ENCODE measurements at regions not wholly inside any gene's neighbourhood (a gene's known extent, or its start where the extent isn't known, plus 50 kb on each side); places are given as distances from the start of the nearest gene placed in this dataset.

DNA sequence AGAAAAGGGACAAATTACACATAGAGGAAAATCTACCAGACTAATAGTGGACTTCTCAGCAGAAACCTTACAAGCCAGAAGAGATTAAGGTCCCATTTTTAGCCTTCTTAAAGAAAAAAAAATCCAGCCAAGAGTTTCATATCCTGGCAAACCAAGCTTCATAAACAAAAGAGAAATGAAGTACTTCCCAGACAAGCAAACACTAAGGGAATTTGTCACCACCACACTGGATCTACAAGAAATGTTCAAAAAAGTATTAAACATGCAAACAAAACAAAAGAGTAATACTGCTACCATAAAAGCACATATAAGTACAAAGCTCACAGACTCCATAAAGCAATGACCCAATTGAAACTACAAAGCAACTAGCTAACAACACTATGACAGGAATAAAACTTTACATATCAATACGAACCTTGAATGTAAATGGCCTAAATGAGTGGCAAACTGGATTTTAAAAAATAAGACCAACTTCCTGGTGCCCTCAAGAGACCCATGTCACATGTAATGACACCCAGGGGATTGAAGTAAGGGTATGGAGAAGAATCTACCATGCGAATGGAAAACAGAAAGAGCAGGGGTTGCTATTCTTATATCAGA, 260.7 kb upstream of the PPP2R2D start:
- Histone ChIP-seq H3K27me3 (ENCODE audit: insufficient read depth in 3 of 3, low read length in 2 of 3) (peaks cover 0 to 2% (median 0%) of the 10 kb centered on the region in 3 donors), H3K27ac (no peak overlapping the region), H3K9me3 (no peaks in the 10 kb centered on the region), H3K36me3 (ENCODE audit: insufficient read depth in 1 of 2, low read depth in 1 of 2) (no peaks in the 10 kb centered on the region), H3K4me1 (no peaks in the 10 kb centered on the region), H3K4me3 (no peak overlapping the region)
- DNase-seq = no peak
- intact Hi-C loops (cut with DNase I) = no loop called here
- 42 to 96% (median 90%) methylated on average over 2 of the region's 2 CpGs for WGBS, 3 donors
- ATAC-seq = no peak
- no peak for TF ChIP-seq CTCF (IDR thresholded peaks at IDR 0.05)

GRCh38 chr10:131641231-131641630, 259.6 kb upstream of the PPP2R2D start:
- H3K4me3 ChIP-seq = no peak overlapping the region
- TF ChIP-seq CTCF (IDR thresholded peaks at IDR 0.05) = no peak
- no peaks in the 10 kb centered on the region for H3K36me3 ChIP-seq (ENCODE audit: insufficient read depth in 1 of 2, low read depth in 1 of 2)
- no peak overlapping the region for H3K27ac ChIP-seq
- ATAC-seq (no peak), DNase-seq (no peak)
- no peaks in the 10 kb centered on the region for H3K4me1 ChIP-seq
- no peaks in the 10 kb centered on the region for H3K9me3 ChIP-seq
- intact Hi-C loops (cut with DNase I) = no loop called here
- WGBS, 3 donors = 69 to 71% (median 70%) methylated on average over 4 of the region's 4 CpGs
- peaks cover 0 to 5% (median 4%) of the 10 kb centered on the region in 3 donors for H3K27me3 ChIP-seq (ENCODE audit: insufficient read depth in 3 of 3, low read length in 2 of 3)

GRCh38 chr10:131641898-131642297, 258.9 kb upstream of the PPP2R2D start:
- no peaks in the 10 kb centered on the region for H3K9me3 ChIP-seq
- no peaks in the 10 kb centered on the region for H3K4me1 ChIP-seq
- DNase-seq (no peak), ATAC-seq (no peak)
- no peaks in the 10 kb centered on the region for H3K36me3 ChIP-seq (ENCODE audit: insufficient read depth in 1 of 2, low read depth in 1 of 2)
- no peak overlapping the region for H3K27ac ChIP-seq
- no peak for TF ChIP-seq CTCF (IDR thresholded peaks at IDR 0.05)
- WGBS, 3 donors = 84 to 92% (median 89%) methylated on average over 4 of the region's 4 CpGs
- H3K27me3 ChIP-seq (ENCODE audit: insufficient read depth in 3 of 3, low read length in 2 of 3) = peaks cover 0 to 7% (median 6%) of the 10 kb centered on the region in 3 donors
- H3K4me3 ChIP-seq = no peak overlapping the region
- intact Hi-C loops (cut with DNase I) = no loop called here

DNA sequence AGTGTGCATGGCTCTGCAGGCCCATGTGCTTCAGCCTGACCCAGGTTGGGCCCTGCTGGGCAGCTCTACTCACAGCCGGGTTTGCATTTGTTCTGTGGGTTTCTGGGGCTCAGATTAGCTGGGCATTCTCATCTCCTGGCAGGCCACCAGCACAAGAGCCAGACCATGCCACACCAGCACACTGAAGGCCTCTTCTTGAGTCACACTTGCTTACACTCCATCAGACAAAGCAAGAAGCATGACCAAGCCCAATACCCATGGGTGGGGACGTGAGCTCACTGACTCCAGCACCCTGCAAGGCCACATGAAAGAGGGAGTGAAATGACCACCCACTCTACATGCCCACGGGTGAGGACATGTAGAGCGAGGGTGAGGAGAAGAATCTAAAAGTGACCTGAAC, 257.8 kb upstream of the PPP2R2D start:
- ATAC-seq (no peak), DNase-seq (no peak)
- no peaks in the 10 kb centered on the region for H3K9me3 ChIP-seq
- intact Hi-C loops (cut with DNase I) = no loop called here
- no peaks in the 10 kb centered on the region for H3K4me1 ChIP-seq
- no peak overlapping the region for H3K4me3 ChIP-seq
- H3K27me3 ChIP-seq (ENCODE audit: insufficient read depth in 3 of 3, low read length in 2 of 3) = peaks cover 0 to 7% (median 6%) of the 10 kb centered on the region in 3 donors
- TF ChIP-seq CTCF (IDR thresholded peaks at IDR 0.05) = no peak
- no peak overlapping the region for H3K27ac ChIP-seq
- WGBS, 3 donors = 74 to 78% (median 76%) methylated on average over 4 of the region's 4 CpGs
- H3K36me3 ChIP-seq (ENCODE audit: insufficient read depth in 1 of 2, low read depth in 1 of 2) = no peaks in the 10 kb centered on the region

- ATAC-seq (peak in 2 of 4 donors; percentile 30 to 51), DNase-seq (no peak)
- H3K4me1 ChIP-seq = no peaks in the 10 kb centered on the region
- 26 to 35% (median 35%) methylated on average over 14 of the region's 14 CpGs for WGBS, 3 donors
- intact Hi-C loops (cut with DNase I) = no loop called here
- peaks cover 0 to 7% (median 6%) of the 10 kb centered on the region in 3 donors for H3K27me3 ChIP-seq (ENCODE audit: insufficient read depth in 3 of 3, low read length in 2 of 3)
- TF ChIP-seq CTCF (IDR thresholded peaks at IDR 0.05) = no peak
- H3K36me3 ChIP-seq (ENCODE audit: insufficient read depth in 1 of 2, low read depth in 1 of 2) = no peaks in the 10 kb centered on the region
- no peak overlapping the region for H3K27ac ChIP-seq
- H3K4me3 ChIP-seq = peak overlapping the region; percentile 28
- H3K9me3 ChIP-seq = no peaks in the 10 kb centered on the region
These were observed 256.5 kb upstream of the PPP2R2D start for GRCh38 chr10:131644289-131644688.
